ENCODE measurements at regions not wholly inside any gene's neighbourhood (a gene's known extent, or its start where the extent isn't known, plus 50 kb on each side); places are given as distances from the start of the nearest gene placed in this dataset.

- no peaks in the 10 kb centered on the region for H3K27me3 ChIP-seq (ENCODE audit: control insufficient read depth, insufficient read depth, low read length, poor library complexity, severe bottlenecking)
- peaks cover 6% of the 10 kb centered on the region for H3K27me3 Mint-ChIP-seq (ENCODE audit: insufficient read depth)
- no peak for DNase-seq
- no peak overlapping the region for H3K27ac ChIP-seq (ENCODE audit: low read depth, low read length)
- H3K36me3 Mint-ChIP-seq (ENCODE audit: low read depth) = no peaks in the 10 kb centered on the region
- H3K4me1 ChIP-seq (ENCODE audit: control insufficient read depth, insufficient read depth, low read length) = no peaks in the 10 kb centered on the region
- TF ChIP-seq CTCF (conservative IDR thresholded peaks at IDR 0.05) = no peak
- no peak overlapping the region for H3K27ac Mint-ChIP-seq
- no peaks in the 10 kb centered on the region for H3K9me3 ChIP-seq (ENCODE audit: control insufficient read depth, low read length)
- H3K4me1 Mint-ChIP-seq = no peaks in the 10 kb centered on the region
- no peaks in the 10 kb centered on the region for H3K9me3 Mint-ChIP-seq
- H3K9ac ChIP-seq (ENCODE audit: extremely low read depth, low read length, poor library complexity, severe bottlenecking) = no peak overlapping the region
- WGBS, 2 experiments (ENCODE audit: insufficient coverage in 1 of 2, insufficient read length in 1 of 2) = 83 to 86% methylated on average over 1 to 3 of the region's 3 CpGs
- no peaks in the 10 kb centered on the region for H3K36me3 ChIP-seq (ENCODE audit: control insufficient read depth, insufficient read depth, low read length)
- no peak overlapping the region for H3K4me3 ChIP-seq (ENCODE audit: low read length)
- no peak overlapping the region for H3K4me3 Mint-ChIP-seq
Measured at GRCh38 chr9:115653171-115653606, 500.4 kb upstream of the PAPPA start.

- Mint-ChIP-seq H3K36me3 (ENCODE audit: low read depth) (no peaks in the 10 kb centered on the region), H3K9me3 (no peaks in the 10 kb centered on the region), H3K27ac (no peak overlapping the region), H3K4me3 (no peak overlapping the region), H3K27me3 (ENCODE audit: insufficient read depth) (peaks cover 4% of the 10 kb centered on the region), H3K4me1 (no peaks in the 10 kb centered on the region)
- Histone ChIP-seq H3K4me1 (ENCODE audit: control insufficient read depth, insufficient read depth, low read length) (no peaks in the 10 kb centered on the region), H3K27ac (ENCODE audit: low read depth, low read length) (no peak overlapping the region), H3K9ac (ENCODE audit: extremely low read depth, low read length, poor library complexity, severe bottlenecking) (no peak overlapping the region), H3K27me3 (ENCODE audit: control insufficient read depth, insufficient read depth, low read length, poor library complexity, severe bottlenecking) (no peaks in the 10 kb centered on the region), H3K36me3 (ENCODE audit: control insufficient read depth, insufficient read depth, low read length) (no peaks in the 10 kb centered on the region), H3K9me3 (ENCODE audit: control insufficient read depth, low read length) (no peaks in the 10 kb centered on the region), H3K4me3 (ENCODE audit: low read length) (no peak overlapping the region)
- WGBS, 2 experiments (ENCODE audit: insufficient coverage in 1 of 2, insufficient read length in 1 of 2) = no CpG with 5 or more reads among the region's 2 CpGs
- no peak for TF ChIP-seq CTCF (conservative IDR thresholded peaks at IDR 0.05)
- no peak for DNase-seq
Measured at GRCh38 chr9:115657695-115658094, 495.9 kb upstream of the PAPPA start.

- TF ChIP-seq CTCF (conservative IDR thresholded peaks at IDR 0.05) = no peak
- no peaks in the 10 kb centered on the region for H3K4me1 ChIP-seq (ENCODE audit: control insufficient read depth, insufficient read depth, low read length)
- Mint-ChIP-seq H3K4me3 (no peak overlapping the region), H3K9me3 (no peaks in the 10 kb centered on the region), H3K36me3 (ENCODE audit: low read depth) (no peaks in the 10 kb centered on the region), H3K27me3 (ENCODE audit: insufficient read depth) (no peaks in the 10 kb centered on the region), H3K27ac (no peak overlapping the region), H3K4me1 (peaks cover 4% of the 10 kb centered on the region)
- H3K4me3 ChIP-seq (ENCODE audit: low read length) = no peak overlapping the region
- H3K27me3 ChIP-seq (ENCODE audit: control insufficient read depth, insufficient read depth, low read length, poor library complexity, severe bottlenecking) = no peaks in the 10 kb centered on the region
- no peak overlapping the region for H3K27ac ChIP-seq (ENCODE audit: low read depth, low read length)
- WGBS, 2 experiments (ENCODE audit: insufficient coverage in 1 of 2, insufficient read length in 1 of 2) = 98 to 100% methylated on average over 2 of the region's 2 CpGs
- H3K9me3 ChIP-seq (ENCODE audit: control insufficient read depth, low read length) = no peaks in the 10 kb centered on the region
- no peaks in the 10 kb centered on the region for H3K36me3 ChIP-seq (ENCODE audit: control insufficient read depth, insufficient read depth, low read length)
- H3K9ac ChIP-seq (ENCODE audit: extremely low read depth, low read length, poor library complexity, severe bottlenecking) = no peak overlapping the region
- DNase-seq = no peak
Measured at GRCh38 chr9:115665519-115665918, 488.1 kb upstream of the PAPPA start.

All from endodermal cell (in vitro differentiated cells).